ENCODE measurements at regions not wholly inside any gene's neighbourhood (a gene's known extent, or its start where the extent isn't known, plus 50 kb on each side); places are given as distances from the start of the nearest gene placed in this dataset.

- DNase-seq (ENCODE audit: low read depth) = no peak
These were observed 502.1 kb upstream of the IGFBP7 start for GRCh38 chr4:57612279-57612678.

GRCh38 chr4:57607566-57608180 lies 497.5 kb upstream of the IGFBP7 start:
- no peak for DNase-seq (ENCODE audit: low read depth)

DNA sequence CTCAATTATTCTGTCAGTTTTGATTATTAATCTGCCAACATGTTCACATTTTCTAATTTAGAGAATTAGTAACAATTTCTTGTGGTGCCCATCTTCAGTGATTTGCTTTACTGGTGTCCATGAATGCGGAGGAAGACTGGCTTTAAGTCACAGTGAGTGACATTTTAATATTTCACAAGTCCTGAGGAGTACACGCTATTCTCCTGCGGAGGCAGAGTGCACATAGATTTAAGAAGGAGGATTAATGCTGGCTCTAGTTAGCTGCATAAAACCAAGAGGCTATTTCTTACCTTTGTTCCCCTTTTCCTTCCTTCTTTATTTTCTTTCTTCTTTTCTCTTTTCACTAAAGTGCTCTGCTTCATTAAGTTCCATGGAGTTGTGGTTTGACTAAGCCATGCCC lies 495.2 kb upstream of the IGFBP7 start:
- DNase-seq (ENCODE audit: low read depth) = no peak

- DNase-seq (ENCODE audit: low read depth) = no peak
These were observed 492.0 kb upstream of the IGFBP7 start for GRCh38 chr4:57602141-57602540.

DNA sequence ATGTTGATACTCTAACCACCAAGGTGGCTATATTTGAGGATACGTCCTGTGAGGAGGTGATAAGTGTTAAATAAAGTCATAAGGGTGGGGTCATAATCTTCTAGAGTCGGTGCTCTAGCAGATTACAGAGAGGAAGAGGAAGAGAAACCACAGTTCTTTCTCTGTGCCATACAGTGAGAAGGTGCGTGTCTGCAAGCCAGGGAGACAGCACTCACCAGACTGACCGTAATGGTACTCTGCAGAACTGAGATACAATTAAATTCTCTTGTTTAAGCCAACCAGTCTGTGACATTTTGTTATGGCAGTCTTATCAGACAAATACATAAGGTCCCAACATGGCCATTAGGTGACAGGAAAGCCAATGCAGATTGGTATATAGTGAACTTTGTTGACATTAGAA lies 480.9 kb upstream of the IGFBP7 start:
- DNase-seq (ENCODE audit: low read depth) = no peak

- DNase-seq (ENCODE audit: low read depth) = no peak
These were observed 478.4 kb upstream of the IGFBP7 start for GRCh38 chr4:57588557-57588956.

- no peak for DNase-seq (ENCODE audit: low read depth)
These were observed 470.8 kb upstream of the IGFBP7 start for GRCh38 chr4:57580710-57581599.

DNA sequence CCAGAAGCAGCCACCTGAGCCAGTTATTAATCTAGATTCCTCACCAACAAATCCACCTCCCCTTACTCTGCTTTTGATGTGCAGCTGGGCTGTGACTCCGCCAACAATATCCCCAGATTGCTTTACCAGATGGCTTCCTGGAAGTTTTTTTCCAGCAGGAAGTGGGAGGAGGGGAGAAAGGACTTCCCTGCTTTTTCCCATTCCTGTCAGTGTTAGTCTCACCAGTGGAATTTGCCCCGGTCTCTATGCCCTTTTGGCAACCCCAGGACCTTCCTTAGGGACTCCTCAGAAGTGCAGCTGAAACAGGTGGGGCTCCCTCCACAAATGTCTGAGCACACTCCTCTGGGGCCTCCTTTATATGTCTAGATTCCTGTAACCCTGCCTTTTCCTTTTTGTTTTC lies 465.2 kb upstream of the IGFBP7 start:
- no peak for DNase-seq (ENCODE audit: low read depth)

GRCh38 chr4:57554556-57555092 lies 444.4 kb upstream of the IGFBP7 start:
- DNase-seq (ENCODE audit: low read depth) = no peak

DNA sequence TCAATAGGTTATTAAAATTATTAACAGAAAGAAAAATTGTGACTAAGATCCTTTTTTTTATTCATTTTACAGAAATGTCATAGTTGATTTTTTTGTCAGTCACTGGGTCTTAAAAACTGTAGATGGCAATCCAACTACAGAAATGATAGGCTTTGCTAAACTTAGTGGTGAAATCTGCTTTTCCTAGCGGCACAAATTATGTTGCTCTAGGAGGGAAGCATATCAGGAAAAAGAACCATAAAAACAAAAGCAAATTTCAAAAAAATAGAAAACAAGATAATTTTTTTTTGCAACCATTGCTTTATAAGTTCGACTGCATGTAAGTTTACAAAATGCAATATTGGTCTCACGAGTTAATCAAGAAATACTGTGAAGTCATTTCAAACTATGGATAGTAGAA lies 443.5 kb upstream of the IGFBP7 start:
- DNase-seq (ENCODE audit: low read depth) = no peak

- DNase-seq (ENCODE audit: low read depth) = no peak
These were observed 440.0 kb upstream of the IGFBP7 start for GRCh38 chr4:57550198-57550597.

GRCh38 chr4:57548856-57549255 lies 438.7 kb upstream of the IGFBP7 start:
- DNase-seq (ENCODE audit: low read depth) = no peak

DNA sequence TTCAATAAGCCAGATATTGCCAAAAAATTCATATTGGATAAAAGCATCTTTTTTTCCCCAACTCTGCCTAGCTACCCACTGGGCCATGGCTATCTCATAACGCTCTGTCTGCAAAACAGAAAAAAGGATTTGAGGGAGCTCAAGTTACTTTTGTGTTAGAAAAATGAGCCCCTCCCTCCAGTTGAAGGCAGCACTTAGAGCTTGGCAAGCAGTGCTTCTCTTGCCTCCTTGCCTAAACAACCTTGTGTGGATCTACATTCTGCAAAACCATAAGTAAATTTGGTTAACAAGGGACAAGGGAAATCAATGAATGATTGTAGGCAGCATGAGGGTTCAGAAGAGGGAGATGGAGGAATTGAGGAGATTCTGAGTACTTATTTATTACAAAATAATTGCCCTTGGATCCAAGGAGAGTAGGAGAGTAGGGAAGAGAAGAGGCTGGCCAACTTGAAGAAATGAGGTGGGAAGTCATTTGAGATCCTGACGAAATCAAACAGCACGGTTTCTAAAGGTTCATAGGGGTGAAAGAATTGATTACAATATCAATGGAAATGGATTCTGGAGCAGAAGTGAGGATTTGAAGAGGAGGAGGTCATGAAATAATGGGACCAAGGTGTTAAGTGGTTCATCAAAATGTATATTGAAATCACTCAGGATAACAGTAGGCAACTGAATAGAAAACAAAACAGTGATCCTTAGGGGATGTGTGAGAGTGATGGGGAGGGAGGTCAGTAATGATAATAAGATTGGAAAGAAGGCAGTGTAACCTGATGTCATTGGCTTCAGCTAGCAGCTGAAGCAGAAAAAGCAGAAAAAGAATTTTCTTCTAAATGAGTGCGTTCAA lies 434.8 kb upstream of the IGFBP7 start:
- DNase-seq (ENCODE audit: low read depth) = no peak

GRCh38 chr4:57504797-57505530 lies 394.8 kb upstream of the IGFBP7 start:
- DNase-seq (ENCODE audit: low read depth) = no peak

GRCh38 chr4:57504139-57504538 lies 394.0 kb upstream of the IGFBP7 start:
- DNase-seq (ENCODE audit: low read depth) = no peak

DNA sequence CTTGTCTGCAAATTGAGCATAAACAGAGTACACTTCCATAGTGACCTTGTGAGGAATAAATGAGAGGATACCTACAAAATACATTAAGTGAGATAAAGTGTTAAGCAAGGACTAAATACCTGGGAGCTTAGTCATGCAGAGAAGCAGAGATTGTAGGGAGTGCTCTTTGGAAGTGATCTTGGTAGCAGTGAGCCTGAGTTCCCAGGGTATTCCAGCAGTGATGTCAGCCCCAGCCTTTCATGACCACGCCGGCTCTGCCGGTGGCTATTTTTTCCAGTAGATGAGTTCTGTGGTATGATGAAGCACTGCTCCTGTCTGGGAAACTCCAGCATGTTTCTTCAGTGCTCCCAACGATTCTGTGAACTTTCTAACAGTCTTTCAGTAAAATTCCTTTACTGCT lies 391.5 kb upstream of the IGFBP7 start:
- DNase-seq (ENCODE audit: low read depth) = no peak

DNA sequence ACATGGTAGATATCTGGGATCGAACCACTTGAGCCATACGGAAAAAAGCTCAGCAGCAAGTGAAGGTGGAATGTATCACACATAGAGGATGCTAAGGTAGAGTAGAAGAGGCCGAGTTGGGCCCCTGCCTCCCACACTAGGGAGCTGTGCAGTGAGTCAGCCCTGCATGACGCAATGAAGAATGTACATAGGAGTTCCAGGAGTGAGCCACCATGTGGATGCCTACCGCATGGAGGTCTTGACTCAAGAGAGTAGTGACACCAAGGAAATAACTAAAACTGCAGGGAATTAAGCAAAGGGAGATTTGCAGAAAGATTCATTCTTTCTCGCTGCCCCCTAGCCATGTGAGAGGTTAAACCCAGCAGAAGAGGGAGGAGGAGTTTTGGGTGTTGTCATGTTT lies 389.6 kb upstream of the IGFBP7 start:
- DNase-seq (ENCODE audit: low read depth) = no peak

DNA sequence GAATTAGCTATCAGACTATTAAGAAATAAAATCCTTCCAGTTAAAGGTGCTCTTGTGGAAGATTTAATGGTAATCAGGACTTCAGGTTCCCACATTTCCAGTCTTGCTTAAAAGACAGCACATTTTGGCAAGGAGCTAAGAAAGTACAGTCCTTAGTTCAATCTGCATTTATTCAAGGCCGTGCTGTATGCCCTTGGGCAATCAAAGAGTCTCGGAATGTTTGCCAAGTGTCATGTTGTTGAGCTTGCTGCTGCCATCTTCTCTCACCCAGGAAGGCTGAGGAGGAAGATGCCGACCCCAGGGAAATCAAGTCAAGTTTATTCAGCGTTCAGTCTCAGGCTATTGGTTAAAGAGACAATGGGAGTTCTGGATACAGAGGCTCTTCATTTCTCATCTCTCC lies 388.1 kb upstream of the IGFBP7 start:
- no peak for DNase-seq (ENCODE audit: low read depth)

GRCh38 chr4:57496697-57497471 lies 386.7 kb upstream of the IGFBP7 start:
- no peak for DNase-seq (ENCODE audit: low read depth)

DNA sequence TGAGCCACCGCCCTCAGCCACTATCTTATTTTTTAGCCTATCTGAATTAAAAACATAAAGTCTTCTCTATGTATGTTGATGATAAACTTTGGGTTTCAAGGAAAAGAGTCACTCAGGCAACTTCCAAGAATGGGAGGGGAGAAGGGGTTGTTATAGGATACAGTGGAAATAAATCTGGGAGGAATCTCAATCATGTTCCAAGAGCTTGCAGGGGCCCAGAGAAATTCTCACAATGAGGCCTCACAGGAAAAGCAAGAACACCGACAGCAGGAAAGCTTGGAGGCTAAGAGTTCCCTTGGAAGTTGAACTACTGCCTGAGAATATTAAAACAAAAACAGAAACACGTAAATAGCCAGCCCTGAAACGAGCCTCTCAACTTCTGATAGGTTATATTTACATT lies 384.6 kb upstream of the IGFBP7 start:
- DNase-seq (ENCODE audit: low read depth) = no peak

All from LHCN-M2 (cell line).